ENCODE measurements at regions not wholly inside any gene's neighbourhood (a gene's known extent, or its start where the extent isn't known, plus 50 kb on each side); places are given as distances from the start of the nearest gene placed in this dataset.

DNA sequence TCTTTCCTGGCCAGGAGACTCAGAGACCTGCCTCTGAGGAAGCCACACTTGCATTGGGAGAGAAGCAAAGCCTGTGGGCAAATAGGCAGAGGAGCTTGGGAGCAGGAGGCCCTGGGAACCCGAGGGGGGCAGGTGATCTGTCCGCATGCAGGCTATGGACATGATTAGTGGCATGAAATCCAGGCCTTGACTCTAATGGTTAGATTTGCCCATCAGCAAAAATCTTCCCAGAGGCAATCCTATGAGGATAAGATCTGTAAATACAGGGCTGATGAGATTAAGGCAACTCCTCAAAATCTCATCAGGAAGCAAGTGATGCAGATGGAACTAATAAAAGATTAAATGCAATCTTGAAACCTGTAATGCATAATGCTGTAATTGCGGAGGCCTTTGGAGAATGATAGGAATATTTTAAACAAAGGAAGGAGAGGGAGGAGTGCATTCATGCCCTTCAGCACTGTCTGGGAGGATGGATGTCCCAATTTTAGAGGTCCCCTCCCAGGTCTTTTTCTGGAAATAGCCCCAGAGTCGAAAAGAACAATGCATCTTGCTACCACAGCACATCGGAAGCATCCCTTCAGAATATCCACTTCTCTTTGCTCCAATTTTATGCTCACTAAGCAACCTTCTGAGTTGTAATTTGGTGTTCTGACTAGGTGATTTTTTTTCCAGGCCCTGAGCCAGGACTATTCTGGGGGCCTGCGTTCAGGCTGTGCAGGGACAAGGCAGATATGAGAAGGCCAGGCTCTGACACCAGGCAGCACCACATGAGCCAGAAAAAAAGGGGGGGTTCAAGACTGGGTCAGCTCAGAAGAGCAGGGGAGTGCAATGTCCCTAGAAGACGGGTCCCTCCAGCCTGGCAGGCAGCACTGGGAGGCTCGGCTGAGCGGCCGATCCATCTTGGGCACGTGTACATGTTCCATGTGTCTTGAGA lies 66.5 kb downstream of the MED10 start:
- Histone ChIP-seq H2AFZ (replicated peaks) (no peak overlapping the region), H3F3A (ENCODE audit: low read depth) (no peaks in the 10 kb centered on the region), H3K4me2 (no peak overlapping the region), H3K4me3 (no peak overlapping the region), H3K9me3 (ENCODE audit: low read depth) (no peaks in the 10 kb centered on the region), H3K36me3 (no peaks in the 10 kb centered on the region), H3K4me1 (no peaks in the 10 kb centered on the region), H3K27ac (no peak overlapping the region), H4K20me1 (ENCODE audit: low read depth) (no peaks in the 10 kb centered on the region), H3K79me2 (ENCODE audit: low read depth) (no peaks in the 10 kb centered on the region), H3K27me3 (peaks cover 47% of the 10 kb centered on the region), H3K9ac (no peak overlapping the region)
- Mint-ChIP-seq H3K4me3 (no peak overlapping the region), H3K36me3 (no peaks in the 10 kb centered on the region), H3K9me3 (no peaks in the 10 kb centered on the region), H3K27me3 (ENCODE audit: insufficient read depth, low read depth) (peaks cover 12% of the 10 kb centered on the region), H3K4me1 (no peaks in the 10 kb centered on the region), H3K27ac (no peak overlapping the region)
- TF ChIP-seq EZH2 (IDR thresholded peaks at IDR 0.05) (no peak), EZH2phosphoT487 (IDR thresholded peaks at IDR 0.05) (no peak)
- TF ChIP-seq, protein P1, sequence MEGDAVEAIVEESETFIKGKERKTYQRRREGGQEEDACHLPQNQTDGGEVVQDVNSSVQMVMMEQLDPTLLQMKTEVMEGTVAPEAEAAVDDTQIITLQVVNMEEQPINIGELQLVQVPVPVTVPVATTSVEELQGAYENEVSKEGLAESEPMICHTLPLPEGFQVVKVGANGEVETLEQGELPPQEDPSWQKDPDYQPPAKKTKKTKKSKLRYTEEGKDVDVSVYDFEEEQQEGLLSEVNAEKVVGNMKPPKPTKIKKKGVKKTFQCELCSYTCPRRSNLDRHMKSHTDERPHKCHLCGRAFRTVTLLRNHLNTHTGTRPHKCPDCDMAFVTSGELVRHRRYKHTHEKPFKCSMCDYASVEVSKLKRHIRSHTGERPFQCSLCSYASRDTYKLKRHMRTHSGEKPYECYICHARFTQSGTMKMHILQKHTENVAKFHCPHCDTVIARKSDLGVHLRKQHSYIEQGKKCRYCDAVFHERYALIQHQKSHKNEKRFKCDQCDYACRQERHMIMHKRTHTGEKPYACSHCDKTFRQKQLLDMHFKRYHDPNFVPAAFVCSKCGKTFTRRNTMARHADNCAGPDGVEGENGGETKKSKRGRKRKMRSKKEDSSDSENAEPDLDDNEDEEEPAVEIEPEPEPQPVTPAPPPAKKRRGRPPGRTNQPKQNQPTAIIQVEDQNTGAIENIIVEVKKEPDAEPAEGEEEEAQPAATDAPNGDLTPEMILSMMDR (IDR thresholded peaks at IDR 0.05): no peak
- DNase-seq (ENCODE audit: low spot score): no peak

DNA sequence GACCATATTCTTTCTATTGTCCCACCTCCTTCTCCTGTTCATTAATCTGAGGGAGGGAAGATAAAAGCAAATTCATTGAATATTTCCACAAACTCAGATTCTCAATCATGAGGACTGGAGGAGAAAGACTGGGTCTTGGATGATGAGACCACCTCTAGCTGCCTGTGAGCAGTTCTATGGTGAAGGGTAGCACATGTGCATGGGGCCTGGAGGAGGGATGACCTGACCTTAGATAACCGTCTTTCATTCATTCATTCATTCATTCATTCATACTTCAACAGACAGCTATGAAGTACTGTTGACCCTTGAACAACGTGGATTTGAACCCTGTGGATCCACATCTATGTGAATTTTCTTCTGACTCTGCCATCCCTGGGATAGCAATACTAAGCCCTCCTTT lies 68.4 kb downstream of the MED10 start:
- TF ChIP-seq EZH2 (IDR thresholded peaks at IDR 0.05) (no peak), EZH2phosphoT487 (IDR thresholded peaks at IDR 0.05) (no peak)
- TF ChIP-seq, protein P1 (IDR thresholded peaks at IDR 0.05): no peak
- Histone ChIP-seq H3K4me1 (no peaks in the 10 kb centered on the region), H3K4me2 (no peak overlapping the region), H3K36me3 (no peaks in the 10 kb centered on the region), H2AFZ (replicated peaks) (no peak overlapping the region), H3K79me2 (ENCODE audit: low read depth) (no peaks in the 10 kb centered on the region), H3K9ac (no peak overlapping the region), H3K4me3 (no peak overlapping the region), H3K27ac (no peak overlapping the region), H3K9me3 (ENCODE audit: low read depth) (no peaks in the 10 kb centered on the region), H4K20me1 (ENCODE audit: low read depth) (no peaks in the 10 kb centered on the region), H3K27me3 (peaks cover 57% of the 10 kb centered on the region), H3F3A (ENCODE audit: low read depth) (no peaks in the 10 kb centered on the region)
- DNase-seq (ENCODE audit: low spot score): no peak
- Mint-ChIP-seq H3K36me3 (no peaks in the 10 kb centered on the region), H3K4me3 (no peak overlapping the region), H3K4me1 (no peaks in the 10 kb centered on the region), H3K27ac (no peak overlapping the region), H3K9me3 (no peaks in the 10 kb centered on the region), H3K27me3 (ENCODE audit: insufficient read depth, low read depth) (peaks cover 8% of the 10 kb centered on the region)

DNA sequence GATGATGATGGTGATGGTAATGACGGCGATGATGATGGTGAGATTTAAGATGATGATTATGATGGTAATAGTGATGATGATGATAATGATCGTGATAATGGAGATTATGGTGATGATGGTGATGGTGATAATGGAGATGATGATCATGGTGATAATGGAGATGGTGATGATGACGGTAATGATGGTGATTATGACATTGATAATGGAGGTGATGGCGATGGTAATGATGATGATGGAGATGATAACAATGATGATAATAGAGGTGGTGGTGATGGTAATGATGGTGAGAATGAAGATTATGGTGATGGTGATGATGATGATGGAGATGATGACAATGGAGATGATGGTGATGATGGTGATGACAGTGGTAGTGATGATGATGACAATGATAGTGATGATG lies 69.7 kb downstream of the MED10 start:
- no peaks in the 10 kb centered on the region for H3F3A ChIP-seq (ENCODE audit: low read depth)
- H2AFZ ChIP-seq (replicated peaks): no peak overlapping the region
- H3K27ac Mint-ChIP-seq: no peak overlapping the region
- H3K9ac ChIP-seq: no peak overlapping the region
- no peaks in the 10 kb centered on the region for H4K20me1 ChIP-seq (ENCODE audit: low read depth)
- no peaks in the 10 kb centered on the region for H3K36me3 Mint-ChIP-seq
- no peak overlapping the region for H3K4me3 Mint-ChIP-seq
- H3K4me3 ChIP-seq: no peak overlapping the region
- H3K4me1 ChIP-seq: no peaks in the 10 kb centered on the region
- no peaks in the 10 kb centered on the region for H3K36me3 ChIP-seq
- no peak overlapping the region for H3K4me2 ChIP-seq
- no peaks in the 10 kb centered on the region for H3K79me2 ChIP-seq (ENCODE audit: low read depth)
- no peaks in the 10 kb centered on the region for H3K4me1 Mint-ChIP-seq
- H3K9me3 Mint-ChIP-seq: no peaks in the 10 kb centered on the region
- peaks cover 8% of the 10 kb centered on the region for H3K27me3 Mint-ChIP-seq (ENCODE audit: insufficient read depth, low read depth)
- DNase-seq (ENCODE audit: low spot score): no peak
- TF ChIP-seq EZH2 (IDR thresholded peaks at IDR 0.05) (no peak), EZH2phosphoT487 (IDR thresholded peaks at IDR 0.05) (no peak)
- TF ChIP-seq, protein P1 (IDR thresholded peaks at IDR 0.05): no peak
- no peak overlapping the region for H3K27ac ChIP-seq
- H3K9me3 ChIP-seq (ENCODE audit: low read depth): no peaks in the 10 kb centered on the region
- H3K27me3 ChIP-seq: peaks cover 70% of the 10 kb centered on the region

Measured in neural progenitor cell (in vitro differentiated cells).